H1 (cell line): ENCODE measurements at regions not wholly inside any gene's neighbourhood (a gene's known extent, or its start where the extent isn't known, plus 50 kb on each side); places are given as distances from the start of the nearest gene placed in this dataset.

Experiments used
- CHD2 ChIP-seq: IDR thresholded peaks from 2 replicates; pipeline ENCODE4 v1.6.1; 2012; ENCODE audit warnings: low read length, improper control_type of control experiment
- SP1 ChIP-seq: IDR thresholded peaks from 2 replicates; pipeline ENCODE4 v1.6.1; 2011; ENCODE audit warnings: low read depth, low read length

- TF ChIP-seq SP1 (no peak), CHD2 (no peak)
Observed at GRCh38 chr18:78892177-78892576, 87.4 kb upstream of the SALL3 start (continued).
